ENCODE measurements at regions not wholly inside any gene's neighbourhood (a gene's known extent, or its start where the extent isn't known, plus 50 kb on each side); places are given as distances from the start of the nearest gene placed in this dataset.

- Histone ChIP-seq H3K27me3 (no peaks in the 10 kb centered on the region), H3K4me1 (no peaks in the 10 kb centered on the region), H3K4me3 (no peak overlapping the region), H3K36me3 (no peaks in the 10 kb centered on the region), H3K9me3 (no peaks in the 10 kb centered on the region), H3K27ac (no peak overlapping the region)
- intact Hi-C loops (cut with DNase I; ENCODE audit: low total_unique reads): no loop called here
- TF ChIP-seq POLR2A (IDR thresholded peaks at IDR 0.05) (no peak), CTCF (IDR thresholded peaks at IDR 0.05) (no peak)
- no peak for DNase-seq
These were observed 76.6 kb upstream of the QRFPR start for GRCh38 chr4:121457278-121457875.

- Histone ChIP-seq H3K4me3 (no peak overlapping the region), H3K9me3 (no peaks in the 10 kb centered on the region), H3K27ac (no peak overlapping the region), H3K27me3 (no peaks in the 10 kb centered on the region), H3K36me3 (no peaks in the 10 kb centered on the region), H3K4me1 (no peaks in the 10 kb centered on the region)
- no peak for TF ChIP-seq CTCF (IDR thresholded peaks at IDR 0.05)
- TF ChIP-seq POLR2A (IDR thresholded peaks at IDR 0.05): no peak
- no peak for DNase-seq
- intact Hi-C loops (cut with DNase I; ENCODE audit: low total_unique reads): no loop called here
These were observed 74.5 kb upstream of the QRFPR start for GRCh38 chr4:121455285-121455684.

- Histone ChIP-seq H3K9me3 (no peaks in the 10 kb centered on the region), H3K4me3 (no peak overlapping the region), H3K27ac (no peak overlapping the region), H3K27me3 (no peaks in the 10 kb centered on the region), H3K36me3 (no peaks in the 10 kb centered on the region), H3K4me1 (no peaks in the 10 kb centered on the region)
- no peak for DNase-seq
- no peak for TF ChIP-seq CTCF (IDR thresholded peaks at IDR 0.05)
- TF ChIP-seq POLR2A (IDR thresholded peaks at IDR 0.05): no peak
- intact Hi-C loops (cut with DNase I; ENCODE audit: low total_unique reads): no loop called here
These were observed 73.6 kb upstream of the QRFPR start for GRCh38 chr4:121454251-121454979.

GRCh38 chr4:121451310-121451709, 70.5 kb upstream of the QRFPR start:
- Histone ChIP-seq H3K9me3 (no peaks in the 10 kb centered on the region), H3K36me3 (no peaks in the 10 kb centered on the region), H3K4me3 (no peak overlapping the region), H3K4me1 (no peaks in the 10 kb centered on the region), H3K27ac (no peak overlapping the region), H3K27me3 (no peaks in the 10 kb centered on the region)
- intact Hi-C loops (cut with DNase I; ENCODE audit: low total_unique reads): no loop called here
- no peak for DNase-seq
- TF ChIP-seq POLR2A (IDR thresholded peaks at IDR 0.05) (no peak), CTCF (IDR thresholded peaks at IDR 0.05) (no peak)

- no peaks in the 10 kb centered on the region for H3K36me3 ChIP-seq
- H3K4me3 ChIP-seq: no peak overlapping the region
- intact Hi-C loops (cut with DNase I; ENCODE audit: low total_unique reads): no loop called here
- no peak for TF ChIP-seq CTCF (IDR thresholded peaks at IDR 0.05)
- TF ChIP-seq POLR2A (IDR thresholded peaks at IDR 0.05): no peak
- H3K27ac ChIP-seq: no peak overlapping the region
- H3K27me3 ChIP-seq: no peaks in the 10 kb centered on the region
- no peaks in the 10 kb centered on the region for H3K4me1 ChIP-seq
- no peak for DNase-seq
- no peaks in the 10 kb centered on the region for H3K9me3 ChIP-seq
These were observed 68.6 kb upstream of the QRFPR start for GRCh38 chr4:121449416-121449815.

Measured in uterus (tissue), 3 donors.